K562 (cell line): ENCODE measurements at regions not wholly inside any gene's neighbourhood (a gene's known extent, or its start where the extent isn't known, plus 50 kb on each side); places are given as distances from the start of the nearest gene placed in this dataset.

Experiments used
- E2F6 ChIP-seq, 2 experiments: IDR thresholded peaks; 2 replicates each; pipeline ENCODE4 v1.6.1; 2011; ENCODE audit warnings: borderline replicate concordance in 1 of 2, control low read depth in 1 of 2, low read depth in 1 of 2, low read length in 1 of 2, mild to moderate bottlenecking in 1 of 2, mixed read lengths in 1 of 2, moderate library complexity in 1 of 2; ENCODE audit not compliant: insufficient read depth in 1 of 2, insufficient read length in 1 of 2, poor library complexity in 1 of 2, severe bottlenecking in 1 of 2; ENCODE audit errors: extremely low read depth in 1 of 2
- ERF ChIP-seq: fragments of 450-650 bp; formaldehyde crosslinking; IDR thresholded peaks from 2 replicates; pipeline ENCODE4 v1.4.0; 2020; ENCODE audit warnings: mild to moderate bottlenecking, mixed read lengths
- GATA2 ChIP-seq: sonication (generic); formaldehyde crosslinking; IDR thresholded peaks from 2 replicates; pipeline ENCODE4 v1.4.0; 2020; ENCODE audit warnings: mild to moderate bottlenecking, missing genetic modification reagents
- HNRNPK ChIP-seq: fragments of 200-400 bp; formaldehyde crosslinking; IDR thresholded peaks from one replicate; pipeline ENCODE4 v1.6.1; 2018; ENCODE audit warnings: mild to moderate bottlenecking, low read depth, low read length; ENCODE audit not compliant: poor library complexity, severe bottlenecking
- MAFF ChIP-seq: IDR thresholded peaks from 2 replicates; pipeline ENCODE4 v1.6.1; 2012; ENCODE audit warnings: low read length, improper control_type of control experiment
- MECOM ChIP-seq: fragments of 250-450 bp; sonication (Bioruptor Pico); IDR thresholded peaks from 2 replicates; pipeline ENCODE4 v1.8.0; 2022; ENCODE audit warnings: inconsistent platforms
- MYC ChIP-seq, 2 experiments: fragments of 250-450 bp in 1 of 2; sonication (Bioruptor Pico) in 1 of 2; IDR thresholded peaks; 2 replicates each; pipeline versions ENCODE4 v1.5.1 to v1.6.1; 2012 to 2021; ENCODE audit warnings: low read depth in 2 of 2, borderline replicate concordance in 1 of 2, improper control_type of control experiment in 1 of 2, low read length in 1 of 2, mild to moderate bottlenecking in 1 of 2, moderate library complexity in 1 of 2
- NCOA2 ChIP-seq, 2 experiments: fragments of 450-650 bp; IDR thresholded peaks; 2 replicates each; pipeline ENCODE4 v1.6.1; 2018; ENCODE audit warnings: mild to moderate bottlenecking in 2 of 2, moderate library complexity in 1 of 2; ENCODE audit not compliant: partially characterized antibody in 2 of 2
- NFYB ChIP-seq: IDR thresholded peaks from 2 replicates; pipeline ENCODE4 v1.6.1; 2011; ENCODE audit warnings: mild to moderate bottlenecking, moderate library complexity; ENCODE audit not compliant: insufficient read length; ENCODE audit errors: extremely low read depth
- NR2C2 ChIP-seq, 2 experiments: fragments of 200-800 bp in 1 of 2; sonication (Bioruptor generic) in 1 of 2; sonication (generic) in 1 of 2; formaldehyde crosslinking in 1 of 2; IDR thresholded peaks; 2 replicates each; pipeline versions ENCODE4 v1.6.1 to v1.8.0; 2016 to 2022; ENCODE audit warnings: mild to moderate bottlenecking in 1 of 2, missing compliant biosample characterization in 1 of 2, missing genetic modification characterization in 1 of 2, missing genetic modification reagents in 1 of 2
- SMAD1 ChIP-seq: fragments of 150-350 bp; IDR thresholded peaks from 2 replicates; pipeline ENCODE4 v1.6.1; 2014; ENCODE audit warnings: low read length, low read depth; ENCODE audit not compliant: partially characterized antibody
- TBP ChIP-seq: optimal IDR thresholded peaks from 2 replicates; pipeline ENCODE3; 2011; ENCODE audit warnings: low read depth, low read length, improper control_type of control experiment
- XRCC4 ChIP-seq: IDR thresholded peaks from one replicate; pipeline ENCODE4 v1.6.1; 2011; ENCODE audit not compliant: insufficient read depth, insufficient read length; ENCODE audit errors: extremely low read depth
- ZBTB8A ChIP-seq: fragments of 450-650 bp; IDR thresholded peaks from 2 replicates; pipeline ENCODE4 v1.6.1; 2018; ENCODE audit warnings: mild to moderate bottlenecking, moderate library complexity; ENCODE audit not compliant: partially characterized antibody
- ZC3H8 ChIP-seq: fragments of 450-650 bp; IDR thresholded peaks from 2 replicates; pipeline ENCODE4 v1.6.1; 2017
- ZFP36 ChIP-seq: fragments of 150-350 bp; IDR thresholded peaks from 2 replicates; pipeline ENCODE4 v1.6.1; 2018; ENCODE audit warnings: low read length, low read depth; ENCODE audit not compliant: partially characterized antibody
- ZFPM2 ChIP-seq: fragments of 250-450 bp; sonication (Bioruptor Pico); IDR thresholded peaks from 2 replicates; pipeline ENCODE4 v1.5.1; 2022; ENCODE audit warnings: mild to moderate bottlenecking
- ZNF212 ChIP-seq: fragments of 450-650 bp; formaldehyde crosslinking; IDR thresholded peaks from 2 replicates; pipeline ENCODE4 v1.4.0; 2020; ENCODE audit warnings: mild to moderate bottlenecking
- ZNF263 ChIP-seq: sonication (generic); formaldehyde crosslinking; IDR thresholded peaks from 2 replicates; pipeline ENCODE4 v1.8.0; 2022; ENCODE audit warnings: mild to moderate bottlenecking, missing genetic modification reagents, borderline replicate concordance
- ZNF41 ChIP-seq: fragments of 250-450 bp; sonication (Bioruptor Pico); conservative IDR thresholded peaks from 2 replicates; pipeline ENCODE4 v1.4.0; 2020; ENCODE audit warnings: mild to moderate bottlenecking
- ZNF507 ChIP-seq: conservative IDR thresholded peaks from 2 replicates; pipeline ENCODE4 v1.6.1; 2017; ENCODE audit warnings: missing genetic modification characterization, missing compliant biosample characterization
- ZNF695 ChIP-seq: fragments of 450-650 bp; formaldehyde crosslinking; IDR thresholded peaks from 2 replicates; pipeline ENCODE4 v1.4.0; 2020; ENCODE audit warnings: mild to moderate bottlenecking, moderate library complexity
- TF ChIP-seq, protein P1 (sequence below), 2 experiments: fragments of 450-650 bp; IDR thresholded peaks; 2 replicates each; pipeline ENCODE4 v1.6.1; 2016
- TF ChIP-seq, protein P2 (sequence below): sonication (generic); formaldehyde crosslinking; IDR thresholded peaks from 2 replicates; pipeline ENCODE4 v1.8.0; 2022; ENCODE audit warnings: missing genetic modification reagents, mild to moderate bottlenecking, borderline replicate concordance

- peak; percentile 79 for TF ChIP-seq NFYB
- TF ChIP-seq MECOM (CRISPR knock-in tag), result no peak
- no peak for TF ChIP-seq ZNF212 (CRISPR knock-in tag)
- TF ChIP-seq E2F6 (IDR thresholded peaks at IDR 0.05; ENCODE audit: borderline replicate concordance in 1 of 2, extremely low read depth in 1 of 2, insufficient read depth in 1 of 2, insufficient read length in 1 of 2, low read depth in 1 of 2, low read length in 1 of 2, poor library complexity in 1 of 2, severe bottlenecking in 1 of 2), result peak in 1 of 2 experiments; percentile 22
- TF ChIP-seq ZFP36, result peak; percentile 66
- no peak for TF ChIP-seq ZC3H8
- no peak for TF ChIP-seq NCOA2 (IDR thresholded peaks at IDR 0.05; ENCODE audit: partially characterized antibody in 2 of 2)
- no peak for TF ChIP-seq ZNF41 (CRISPR knock-in tag)
- peak; percentile 82 for TF ChIP-seq NR2C2 (CRISPR knock-in tag; IDR thresholded peaks at IDR 0.05)
- TF ChIP-seq NR2C2 (tag; IDR thresholded peaks at IDR 0.05), result peak; percentile 86
- TF ChIP-seq ZNF507 (tag), result no peak
- no peak; the same call in 1 of the 2 replicates for TF ChIP-seq ERF (CRISPR knock-in tag)
- TF ChIP-seq XRCC4, result no peak
- TF ChIP-seq, protein P1, sequence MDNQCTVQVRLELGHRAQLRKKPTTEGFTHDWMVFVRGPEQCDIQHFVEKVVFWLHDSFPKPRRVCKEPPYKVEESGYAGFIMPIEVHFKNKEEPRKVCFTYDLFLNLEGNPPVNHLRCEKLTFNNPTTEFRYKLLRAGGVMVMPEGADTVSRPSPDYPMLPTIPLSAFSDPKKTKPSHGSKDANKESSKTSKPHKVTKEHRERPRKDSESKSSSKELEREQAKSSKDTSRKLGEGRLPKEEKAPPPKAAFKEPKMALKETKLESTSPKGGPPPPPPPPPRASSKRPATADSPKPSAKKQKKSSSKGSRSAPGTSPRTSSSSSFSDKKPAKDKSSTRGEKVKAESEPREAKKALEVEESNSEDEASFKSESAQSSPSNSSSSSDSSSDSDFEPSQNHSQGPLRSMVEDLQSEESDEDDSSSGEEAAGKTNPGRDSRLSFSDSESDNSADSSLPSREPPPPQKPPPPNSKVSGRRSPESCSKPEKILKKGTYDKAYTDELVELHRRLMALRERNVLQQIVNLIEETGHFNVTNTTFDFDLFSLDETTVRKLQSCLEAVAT (IDR thresholded peaks at IDR 0.05), result 0 out of 4 replicates have a peak, but pooled peaks of 1 of the 2 experiments have one; percentile 41
- TF ChIP-seq TBP, result peak; percentile 41
- TF ChIP-seq ZBTB8A, result no peak
- no peak for TF ChIP-seq GATA2
- TF ChIP-seq MYC (IDR thresholded peaks at IDR 0.05; ENCODE audit: low read depth, low read length), result peak; percentile 48; the same call in 1 of the 2 replicates
- peak; percentile 67; the same call in 1 of the 2 replicates for TF ChIP-seq MYC (CRISPR knock-in tag; IDR thresholded peaks at IDR 0.05; ENCODE audit: borderline replicate concordance, low read depth)
- no peak for TF ChIP-seq ZNF695 (CRISPR knock-in tag)
- peak; percentile 58; the same call in 1 of the 2 replicates for TF ChIP-seq ZNF263 (CRISPR knock-in tag)
- TF ChIP-seq ZFPM2 (CRISPR knock-in tag), result no peak
- TF ChIP-seq SMAD1, result peak; percentile 2
- no peak for TF ChIP-seq HNRNPK
- TF ChIP-seq, protein P2, sequence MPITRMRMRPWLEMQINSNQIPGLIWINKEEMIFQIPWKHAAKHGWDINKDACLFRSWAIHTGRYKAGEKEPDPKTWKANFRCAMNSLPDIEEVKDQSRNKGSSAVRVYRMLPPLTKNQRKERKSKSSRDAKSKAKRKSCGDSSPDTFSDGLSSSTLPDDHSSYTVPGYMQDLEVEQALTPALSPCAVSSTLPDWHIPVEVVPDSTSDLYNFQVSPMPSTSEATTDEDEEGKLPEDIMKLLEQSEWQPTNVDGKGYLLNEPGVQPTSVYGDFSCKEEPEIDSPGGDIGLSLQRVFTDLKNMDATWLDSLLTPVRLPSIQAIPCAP (CRISPR knock-in tag), result no peak
- TF ChIP-seq MAFF, result no peak
Measured at GRCh38 chr9:129495620-129496472, 125.1 kb downstream of the C9orf50 start (continued).
